Left lung (tissue), 4 donors: ENCODE measurements at regions not wholly inside any gene's neighbourhood (a gene's known extent, or its start where the extent isn't known, plus 50 kb on each side); places are given as distances from the start of the nearest gene placed in this dataset.
A peak's percentile ranks its signal among the peaks of the same experiment; 100 is the strongest.

Experiments used
- ATAC-seq: fragments of 200-7000 bp; cut with Tn5 transposase; one replicate; pipeline ENCODE4 v1.9.1; 2020; ENCODE audit warnings: moderate library complexity
- DNase-seq, 4 donors: peaks; one replicate each; pipeline ENCODE4 v3.0.0-alpha.2; 2013 to 2020
- H3K27ac ChIP-seq, 2 donors: fragments of 200-600 bp; sonication (generic) in 1 of 2; one replicate each; pipeline versions ENCODE4 v1.5.0 to v1.8.0; 2020 to 2021
- H3K27me3 ChIP-seq, 2 donors: fragments of 200-600 bp; sonication (generic) in 1 of 2; one replicate each; pipeline versions ENCODE4 v1.5.0 to v1.8.0; 2020 to 2021
- H3K36me3 ChIP-seq, 2 donors: fragments of 200-600 bp; sonication (generic) in 1 of 2; one replicate each; pipeline versions ENCODE4 v1.5.0 to v1.8.0; 2020 to 2021
- H3K4me1 ChIP-seq, 2 donors: fragments of 200-600 bp; one replicate each; pipeline ENCODE4 v1.8.0; 2021
- H3K4me3 ChIP-seq, 2 donors: fragments of 200-600 bp; sonication (generic) in 1 of 2; one replicate each; pipeline versions ENCODE4 v1.5.0 to v1.8.0; 2020 to 2021; ENCODE audit warnings: mild to moderate bottlenecking in 1 of 2
- H3K9me3 ChIP-seq, 2 donors: fragments of 200-600 bp; sonication (generic) in 1 of 2; one replicate each; pipeline versions ENCODE4 v1.5.0 to v1.8.0; 2020 to 2021
- CTCF ChIP-seq, 2 donors: fragments of 200-600 bp; sonication (generic) in 1 of 2; IDR thresholded peaks; one replicate each; pipeline versions ENCODE4 v1.5.0 to v1.8.0; 2021; ENCODE audit warnings: antibody characterized with exemption in 2 of 2
- intact Hi-C, 2 donors: fragments of 100-400 bp; cut with DNase I; formaldehyde crosslinking; loops; one replicate each; pipeline versions ENCODE4 v1.11.2 to v1.14.2; 2022
- donor health status: DM: no; HTN: yes; CAD: no.
- donor health status: DM: no; HTN: no; CAD: no.

GRCh38 chr5:160921423-160922285 is 69.6 kb upstream of the ATP10B start:
- peaks cover 0 to 3% of the 10 kb centered on the region in 2 donors for H3K4me1 ChIP-seq
- no peaks in the 10 kb centered on the region for H3K36me3 ChIP-seq
- no peaks in the 10 kb centered on the region for H3K9me3 ChIP-seq
- no peak for TF ChIP-seq CTCF (IDR thresholded peaks at IDR 0.05)
- DNase-seq (no peak), ATAC-seq (no peak)
- intact Hi-C loops = no loop called here
- H3K27ac ChIP-seq = no peak overlapping the region
- no peaks in the 10 kb centered on the region for H3K27me3 ChIP-seq
- H3K4me3 ChIP-seq = no peak overlapping the region

- no peak for TF ChIP-seq CTCF (IDR thresholded peaks at IDR 0.05)
- Histone ChIP-seq H3K27me3 (no peaks in the 10 kb centered on the region), H3K4me3 (no peak overlapping the region), H3K9me3 (no peaks in the 10 kb centered on the region), H3K4me1 (no peaks in the 10 kb centered on the region), H3K36me3 (no peaks in the 10 kb centered on the region), H3K27ac (no peak overlapping the region)
- intact Hi-C loops = no loop called here
- DNase-seq (peak in 1 of 4 donors; percentile 72), ATAC-seq (no peak)
Measured at GRCh38 chr5:160919626-160920025, 67.6 kb upstream of the ATP10B start.

- intact Hi-C loops = no loop called here
- H3K9me3 ChIP-seq = no peaks in the 10 kb centered on the region
- H3K27me3 ChIP-seq = no peaks in the 10 kb centered on the region
- H3K4me1 ChIP-seq = no peaks in the 10 kb centered on the region
- no peak overlapping the region for H3K4me3 ChIP-seq
- no peak for ATAC-seq
- no peak for DNase-seq
- H3K27ac ChIP-seq = no peak overlapping the region
- TF ChIP-seq CTCF (IDR thresholded peaks at IDR 0.05) = no peak
- no peaks in the 10 kb centered on the region for H3K36me3 ChIP-seq
Measured at GRCh38 chr5:160918386-160918785, 66.4 kb upstream of the ATP10B start.

GRCh38 chr5:160906090-160906489 is 54.1 kb upstream of the ATP10B start:
- Histone ChIP-seq H3K9me3 (no peaks in the 10 kb centered on the region), H3K4me1 (no peaks in the 10 kb centered on the region), H3K36me3 (no peaks in the 10 kb centered on the region), H3K27ac (no peak overlapping the region), H3K27me3 (no peaks in the 10 kb centered on the region), H3K4me3 (no peak overlapping the region)
- no peak for TF ChIP-seq CTCF (IDR thresholded peaks at IDR 0.05)
- intact Hi-C loops = no loop called here
- DNase-seq (no peak), ATAC-seq (no peak)

- Histone ChIP-seq H3K4me1 (no peaks in the 10 kb centered on the region), H3K36me3 (no peaks in the 10 kb centered on the region), H3K4me3 (no peak overlapping the region), H3K27me3 (no peaks in the 10 kb centered on the region), H3K9me3 (no peaks in the 10 kb centered on the region), H3K27ac (no peak overlapping the region)
- DNase-seq = no peak
- no peak for ATAC-seq
- intact Hi-C loops = no loop called here
- TF ChIP-seq CTCF (IDR thresholded peaks at IDR 0.05) = no peak
Measured at GRCh38 chr5:160905285-160905684, 53.3 kb upstream of the ATP10B start.
